NCI-H774 (cell line): ENCODE measurements at regions not wholly inside any gene's neighbourhood (a gene's known extent, or its start where the extent isn't known, plus 50 kb on each side); places are given as distances from the start of the nearest gene placed in this dataset.
"Not testable (repeated sequence)": the region's sequence is repeated elsewhere in the genome, so short reads cannot be mapped to it uniquely, and the experiment has no call there.

Experiments used
- DNase-seq: peaks from one replicate; lab custom pipeline; 2025; lab: John Stamatoyannopoulos, UW

- DNase-seq, result no peak
These were observed 462.1 kb downstream of the ICE1 start for GRCh38 chr5:5884593-5884992.

GRCh38 chr5:5883562-5883961 lies 461.1 kb downstream of the ICE1 start:
- no peak for DNase-seq

- DNase-seq, result no peak
These were observed 460.7 kb downstream of the ICE1 start for GRCh38 chr5:5883146-5883545.

GRCh38 chr5:5882706-5883105 lies 460.2 kb downstream of the ICE1 start:
- no peak for DNase-seq

- peak; percentile 62 for DNase-seq
These were observed 458.8 kb downstream of the ICE1 start for GRCh38 chr5:5881294-5881693.

GRCh38 chr5:5880077-5880763 lies 457.7 kb downstream of the ICE1 start:
- DNase-seq, result no peak

GRCh38 chr5:5857396-5857795 lies 434.9 kb downstream of the ICE1 start:
- DNase-seq, result no peak

- DNase-seq, result peak; percentile 70
These were observed 431.6 kb downstream of the ICE1 start for GRCh38 chr5:5854087-5854486.

- DNase-seq, result no peak
These were observed 416.0 kb downstream of the ICE1 start for GRCh38 chr5:5838493-5838892.

- DNase-seq, result not testable (repeated sequence)
These were observed 409.1 kb downstream of the ICE1 start for GRCh38 chr5:5831622-5832021.

- DNase-seq, result no peak
These were observed 406.1 kb downstream of the ICE1 start for GRCh38 chr5:5828619-5829018.

GRCh38 chr5:5826911-5827310 lies 404.4 kb downstream of the ICE1 start:
- DNase-seq, result no peak

GRCh38 chr5:5822729-5823257 lies 400.3 kb downstream of the ICE1 start:
- DNase-seq, result no peak

- no peak for DNase-seq
These were observed 394.5 kb downstream of the ICE1 start for GRCh38 chr5:5816960-5817359.

- no peak for DNase-seq
These were observed 391.0 kb downstream of the ICE1 start for GRCh38 chr5:5813441-5813840.

GRCh38 chr5:5810461-5810860 lies 388.0 kb downstream of the ICE1 start:
- DNase-seq, result no peak

- DNase-seq, result no peak
These were observed 383.4 kb downstream of the ICE1 start for GRCh38 chr5:5805916-5806315.

GRCh38 chr5:5804478-5805233 lies 382.2 kb downstream of the ICE1 start:
- no peak for DNase-seq

GRCh38 chr5:5800801-5801761 lies 378.6 kb downstream of the ICE1 start:
- no peak for DNase-seq

- no peak for DNase-seq
These were observed 377.3 kb downstream of the ICE1 start for GRCh38 chr5:5799826-5800225.

GRCh38 chr5:5799229-5799628 lies 376.8 kb downstream of the ICE1 start:
- DNase-seq, result no peak

GRCh38 chr5:5798462-5798861 lies 376.0 kb downstream of the ICE1 start:
- DNase-seq, result no peak
